K562 (cell line): ENCODE measurements at regions not wholly inside any gene's neighbourhood (a gene's known extent, or its start where the extent isn't known, plus 50 kb on each side); places are given as distances from the start of the nearest gene placed in this dataset.
A peak's percentile ranks its signal among the peaks of the same experiment; 100 is the strongest.

Experiments used
- ATAC-seq: fragments of 200-7000 bp; cut with Tn5 transposase; 3 replicates; pipeline ENCODE4 v1.9.1; 2020; ENCODE audit warnings: moderate library complexity
- BruUV-seq: library from RNA; stranded (reverse); fragments of 400-500 nt; replicated peaks from 2 replicates; lab custom pipeline; 2021; lab: Mats Ljungman, UMichigan
- CTCF ChIA-PET: fragments of 300-600 bp; formaldehyde crosslinking; extraction: SDS; loops from one replicate; lab custom pipeline; 2021; ENCODE audit warnings: low intra/inter-chr PET ratio; lab: Yijun Ruan, JAX
- POLR2A ChIA-PET: fragments of 300-600, 350-650 bp; sonication (Branson Sonifier 250); formaldehyde crosslinking; extraction: SDS; loops from one replicate; lab custom pipeline; 2021; ENCODE audit warnings: antibody characterized with exemption, inconsistent platforms; lab: Yijun Ruan, JAX
- DNase-seq, 4 experiments: peaks; one replicate each; pipeline versions ENCODE4 v3.0.0 to v3.0.0-alpha.2; 2011 to 2018; ENCODE audit warnings: low spot score in 3 of 4, mixed read lengths in 3 of 4; ENCODE audit errors: extremely low read depth in 1 of 4
- FAIRE-seq: peaks from 2 replicates; lab custom pipeline; 2011; peaks lifted over from hg19 to GRCh38; lab: Jason Lieb, UNC
- H2AFZ ChIP-seq: 2 replicates; pipeline ENCODE4 v1.6.0; 2011; ENCODE audit warnings: low read depth, low read length, control low read depth, inconsistent platforms
- H3K27ac ChIP-seq: fragments of 200-600 bp; 3 replicates; pipeline ENCODE4 v1.8.0; 2011; ENCODE audit warnings: low read depth, mild to moderate bottlenecking, control low read depth, inconsistent platforms, low read length, moderate library complexity, mixed read lengths; ENCODE audit errors: extremely low read depth
- H3K27me3 ChIP-seq, 2 experiments: fragments of 300-600 bp in 1 of 2; 2 replicates in 1 of 2; 3 replicates in 1 of 2; pipeline versions ENCODE4 v1.6.0 to v1.8.0; 2011; ENCODE audit warnings: inconsistent platforms in 2 of 2, low read length in 2 of 2, mild to moderate bottlenecking in 1 of 2, mixed read lengths in 1 of 2, moderate library complexity in 1 of 2; ENCODE audit not compliant: control insufficient read depth in 2 of 2, insufficient read depth in 2 of 2
- H3K36me3 ChIP-seq: fragments of 300-600 bp; 3 replicates; pipeline ENCODE4 v1.8.0; 2011; ENCODE audit warnings: mild to moderate bottlenecking, low read length, inconsistent platforms; ENCODE audit not compliant: control insufficient read depth, insufficient read depth
- H3K4me1 ChIP-seq, 2 experiments: fragments of 200-600 bp in 1 of 2; replicated peaks in 1 of 2; 2 replicates in 1 of 2; 3 replicates in 1 of 2; pipeline versions ENCODE4 v1.5.1 to v1.8.0; 2011; ENCODE audit warnings: inconsistent platforms in 2 of 2, low read length in 2 of 2, mild to moderate bottlenecking in 1 of 2, mixed read lengths in 1 of 2, moderate library complexity in 1 of 2; ENCODE audit not compliant: control insufficient read depth in 2 of 2, insufficient read depth in 2 of 2
- H3K4me2 ChIP-seq: 2 replicates; pipeline ENCODE4 v1.6.1; 2011; ENCODE audit warnings: low read length, control low read depth, inconsistent platforms, mixed read lengths; ENCODE audit not compliant: insufficient read depth
- H3K4me3 ChIP-seq: fragments of 200-600 bp; sonication (generic), shearing (Covaris generic); 2 replicates; pipeline ENCODE4 v1.5.1; 2016; ENCODE audit warnings: control low read depth, inconsistent platforms
- H3K79me2 ChIP-seq: fragments of 200-600 bp; 3 replicates; pipeline ENCODE4 v1.8.0; 2011; ENCODE audit warnings: low read length, inconsistent platforms; ENCODE audit not compliant: control insufficient read depth, insufficient read depth
- H3K9ac ChIP-seq, 2 experiments: 2 replicates each; pipeline versions ENCODE4 v1.6.0 to v1.6.1; 2011; ENCODE audit warnings: low read depth in 2 of 2, low read length in 2 of 2, control low read depth in 1 of 2, inconsistent platforms in 1 of 2, mild to moderate bottlenecking in 1 of 2, mixed read lengths in 1 of 2; ENCODE audit not compliant: insufficient read depth in 1 of 2
- H3K9me1 ChIP-seq: one replicate; pipeline ENCODE4 v1.6.0; 2011; ENCODE audit warnings: inconsistent platforms, mild to moderate bottlenecking, low read length, moderate library complexity; ENCODE audit not compliant: control insufficient read depth, insufficient read depth
- H3K9me3 ChIP-seq: replicated peaks from 2 replicates; pipeline ENCODE4 v1.5.1; 2011; ENCODE audit warnings: low read depth, low read length, inconsistent platforms; ENCODE audit not compliant: control insufficient read depth, insufficient read depth
- H4K20me1 ChIP-seq: replicated peaks from 2 replicates; pipeline ENCODE4 v1.6.1; 2011; ENCODE audit warnings: low read length, inconsistent platforms, mixed read lengths; ENCODE audit not compliant: control insufficient read depth, insufficient read depth
- CCNT2 ChIP-seq: IDR thresholded peaks from 2 replicates; pipeline ENCODE4 v1.6.1; 2011; ENCODE audit warnings: borderline replicate concordance, low read depth, mild to moderate bottlenecking, moderate library complexity, mixed read lengths, low read length; ENCODE audit not compliant: insufficient read length; ENCODE audit errors: extremely low read depth
- RAD21 ChIP-seq, 2 experiments: fragments of 250-450 bp in 1 of 2; fragments of 450-650 bp in 1 of 2; sonication (Bioruptor Pico) in 1 of 2; formaldehyde crosslinking in 1 of 2; IDR thresholded peaks in 1 of 2; conservative IDR thresholded peaks in 1 of 2; 2 replicates each; pipeline versions ENCODE4 v1.4.0 to v1.8.0; 2020 to 2022; ENCODE audit warnings: mild to moderate bottlenecking in 2 of 2, moderate library complexity in 1 of 2
- WGBS: fragments of 100-300 bp; shearing (Covaris generic); methylation state at CpG from one replicate; pipeline ENCODE4 v1.1.6; 2016; ENCODE audit warnings: low coverage, mixed read lengths; ENCODE audit not compliant: insufficient coverage; ENCODE audit errors: missing lambda C conversion rate; 5-methylcytosine and 5-hydroxymethylcytosine counted together
- in situ Hi-C: fragments of 300-500 bp; cut with MboI; formaldehyde crosslinking; loops from 4 replicates; pipeline ENCODE4 v1.15.0; 2018; ENCODE audit warnings: inconsistent platforms, mixed read lengths
- intact Hi-C: fragments of 100-400 bp; cut with micrococcal nuclease; formaldehyde crosslinking; loops from 2 replicates; pipeline ENCODE4 v1.14.2; 2022
- TF ChIP-seq, protein P1 (sequence below), 3 experiments: IDR thresholded peaks in 2 of 3; conservative IDR thresholded peaks in 1 of 3; 2 replicates each; pipeline ENCODE4 v1.5.1; 2011 to 2012; ENCODE audit warnings: low read length in 3 of 3, mild to moderate bottlenecking in 3 of 3, control low read depth in 2 of 3, improper control_type of control experiment in 1 of 3, inconsistent platforms in 1 of 3, low read depth in 1 of 3, mixed read lengths in 1 of 3, moderate library complexity in 1 of 3; ENCODE audit not compliant: insufficient read depth in 2 of 3

DNA sequence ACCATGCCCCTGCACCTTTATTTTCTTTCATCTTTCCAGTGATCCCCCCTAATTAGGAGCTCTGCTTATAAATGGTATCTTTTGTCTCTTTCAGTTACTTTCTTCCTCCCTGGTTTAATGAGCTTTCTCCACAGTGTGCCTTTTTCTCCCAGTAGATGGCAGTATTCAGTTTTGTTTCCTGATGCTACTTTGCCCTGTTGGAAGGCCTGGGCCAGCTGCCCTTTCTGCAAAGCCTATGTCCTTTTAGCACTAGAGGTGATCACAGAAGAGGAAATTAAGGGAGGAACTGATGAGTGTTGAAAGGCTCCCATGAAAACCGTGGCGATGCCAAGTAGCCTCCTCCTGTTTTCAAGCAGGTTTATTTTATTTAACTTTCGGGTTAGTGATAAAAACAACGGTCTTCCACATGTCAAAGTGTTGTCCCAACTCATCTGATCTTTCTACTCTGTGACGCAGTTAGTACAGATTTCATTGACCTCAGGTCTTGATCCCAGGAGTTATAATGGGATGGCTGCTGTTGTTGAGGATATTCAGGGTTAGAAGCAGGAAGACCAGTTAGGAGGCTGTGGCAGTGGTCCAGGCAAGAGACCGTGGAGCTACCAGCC, 184.2 kb upstream of the BMP2 start:
- H3K27ac ChIP-seq: no peak overlapping the region
- no peak overlapping the region for H2AFZ ChIP-seq
- FAIRE-seq: no peak
- ATAC-seq: no peak
- no peaks in the 10 kb centered on the region for H3K9me1 ChIP-seq
- H3K4me3 ChIP-seq: no peak overlapping the region
- H3K27me3 ChIP-seq: no peaks in the 10 kb centered on the region
- no peaks in the 10 kb centered on the region for H3K4me1 ChIP-seq
- in situ Hi-C loops (no loop called here), intact Hi-C loops (no loop called here)
- peak in 3 of 4 experiments; percentile 6 to 10 (median 6) for DNase-seq
- TF ChIP-seq RAD21 (CRISPR knock-in tag; conservative IDR thresholded peaks at IDR 0.05 in 1 of 2, IDR thresholded peaks at IDR 0.05 in 1 of 2) (peak; percentile 38 to 43; a peak in 3 of 4 replicates), CCNT2 (no peak)
- TF ChIP-seq, protein P1, sequence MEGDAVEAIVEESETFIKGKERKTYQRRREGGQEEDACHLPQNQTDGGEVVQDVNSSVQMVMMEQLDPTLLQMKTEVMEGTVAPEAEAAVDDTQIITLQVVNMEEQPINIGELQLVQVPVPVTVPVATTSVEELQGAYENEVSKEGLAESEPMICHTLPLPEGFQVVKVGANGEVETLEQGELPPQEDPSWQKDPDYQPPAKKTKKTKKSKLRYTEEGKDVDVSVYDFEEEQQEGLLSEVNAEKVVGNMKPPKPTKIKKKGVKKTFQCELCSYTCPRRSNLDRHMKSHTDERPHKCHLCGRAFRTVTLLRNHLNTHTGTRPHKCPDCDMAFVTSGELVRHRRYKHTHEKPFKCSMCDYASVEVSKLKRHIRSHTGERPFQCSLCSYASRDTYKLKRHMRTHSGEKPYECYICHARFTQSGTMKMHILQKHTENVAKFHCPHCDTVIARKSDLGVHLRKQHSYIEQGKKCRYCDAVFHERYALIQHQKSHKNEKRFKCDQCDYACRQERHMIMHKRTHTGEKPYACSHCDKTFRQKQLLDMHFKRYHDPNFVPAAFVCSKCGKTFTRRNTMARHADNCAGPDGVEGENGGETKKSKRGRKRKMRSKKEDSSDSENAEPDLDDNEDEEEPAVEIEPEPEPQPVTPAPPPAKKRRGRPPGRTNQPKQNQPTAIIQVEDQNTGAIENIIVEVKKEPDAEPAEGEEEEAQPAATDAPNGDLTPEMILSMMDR (IDR thresholded peaks at IDR 0.05 in 2 of 3, conservative IDR thresholded peaks at IDR 0.05 in 1 of 3; ENCODE audit: insufficient read depth in 2 of 3, low read depth in 1 of 3, low read length in 3 of 3): peak in 2 of 3 experiments; percentile 14 to 21; a peak in 1 of 6 replicates
- H3K9ac ChIP-seq: no peak overlapping the region
- BruUV-seq: no TSS peak
- H4K20me1 ChIP-seq: no peaks in the 10 kb centered on the region
- H3K9me3 ChIP-seq: no peaks in the 10 kb centered on the region
- no peak overlapping the region for H3K4me2 ChIP-seq
- ChIA-PET CTCF (no interaction called here), POLR2A (no interaction called here)
- H3K36me3 ChIP-seq: no peaks in the 10 kb centered on the region
- no peaks in the 10 kb centered on the region for H3K79me2 ChIP-seq
- WGBS: 3% methylated on average over 6 of the region's 6 CpGs
